ENCODE measurements at regions not wholly inside any gene's neighbourhood (a gene's known extent, or its start where the extent isn't known, plus 50 kb on each side); places are given as distances from the start of the nearest gene placed in this dataset.

DNA sequence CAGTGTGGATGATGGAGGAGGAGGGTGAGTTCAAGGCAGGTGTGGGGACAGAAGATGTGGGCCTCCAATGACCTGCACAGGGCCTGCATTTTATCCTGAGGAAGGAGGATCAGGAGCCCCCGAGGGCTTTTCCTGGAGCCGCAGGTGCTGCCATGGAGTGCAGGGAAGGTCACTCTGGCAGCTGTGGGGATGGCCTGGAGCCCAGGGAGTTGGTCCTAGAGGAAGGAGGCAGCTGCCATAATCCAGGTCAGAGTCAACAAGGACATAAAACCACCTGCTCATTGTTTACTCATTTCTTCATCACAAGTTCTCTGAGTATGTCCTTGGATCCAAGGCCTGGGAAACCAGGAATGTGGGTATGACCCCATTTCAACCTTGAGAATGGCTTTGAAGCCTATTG, 87.2 kb downstream of the SCGB2B2 start:
- TF ChIP-seq, protein P1, sequence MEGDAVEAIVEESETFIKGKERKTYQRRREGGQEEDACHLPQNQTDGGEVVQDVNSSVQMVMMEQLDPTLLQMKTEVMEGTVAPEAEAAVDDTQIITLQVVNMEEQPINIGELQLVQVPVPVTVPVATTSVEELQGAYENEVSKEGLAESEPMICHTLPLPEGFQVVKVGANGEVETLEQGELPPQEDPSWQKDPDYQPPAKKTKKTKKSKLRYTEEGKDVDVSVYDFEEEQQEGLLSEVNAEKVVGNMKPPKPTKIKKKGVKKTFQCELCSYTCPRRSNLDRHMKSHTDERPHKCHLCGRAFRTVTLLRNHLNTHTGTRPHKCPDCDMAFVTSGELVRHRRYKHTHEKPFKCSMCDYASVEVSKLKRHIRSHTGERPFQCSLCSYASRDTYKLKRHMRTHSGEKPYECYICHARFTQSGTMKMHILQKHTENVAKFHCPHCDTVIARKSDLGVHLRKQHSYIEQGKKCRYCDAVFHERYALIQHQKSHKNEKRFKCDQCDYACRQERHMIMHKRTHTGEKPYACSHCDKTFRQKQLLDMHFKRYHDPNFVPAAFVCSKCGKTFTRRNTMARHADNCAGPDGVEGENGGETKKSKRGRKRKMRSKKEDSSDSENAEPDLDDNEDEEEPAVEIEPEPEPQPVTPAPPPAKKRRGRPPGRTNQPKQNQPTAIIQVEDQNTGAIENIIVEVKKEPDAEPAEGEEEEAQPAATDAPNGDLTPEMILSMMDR (IDR thresholded peaks at IDR 0.05; ENCODE audit: poor library complexity): no peak
- TF ChIP-seq EZH2phosphoT487 (IDR thresholded peaks at IDR 0.05; ENCODE audit: low read depth, severe bottlenecking, unreplicated experiment): no peak
- no peak for TF ChIP-seq EZH2 (IDR thresholded peaks at IDR 0.05; ENCODE audit: borderline replicate concordance)
- no peaks in the 10 kb centered on the region for H3K27me3 ChIP-seq
- H3K27ac ChIP-seq: no peak overlapping the region
- H4K20me1 ChIP-seq (ENCODE audit: insufficient read depth, poor library complexity, severe bottlenecking): no peaks in the 10 kb centered on the region
- H3K79me2 ChIP-seq: no peaks in the 10 kb centered on the region
- H3K4me2 ChIP-seq: no peak overlapping the region
- no peak overlapping the region for H2AFZ ChIP-seq
- H3K9me2 ChIP-seq (replicated peaks; ENCODE audit: insufficient read depth): no peaks in the 10 kb centered on the region
- H3K36me3 ChIP-seq (replicated peaks; ENCODE audit: insufficient read depth, low read depth): no peaks in the 10 kb centered on the region
- WGBS (ENCODE audit: low lambda C conversion rate, missing lambda C conversion rate): 83% methylated on average over 2 of the region's 2 CpGs
- DNase-seq (ENCODE audit: low spot score): no peak
- H3K4me1 ChIP-seq (ENCODE audit: insufficient read depth): no peaks in the 10 kb centered on the region
- H3K4me3 ChIP-seq: no peak overlapping the region
- H3K9me3 ChIP-seq (ENCODE audit: low read depth): no peaks in the 10 kb centered on the region

DNA sequence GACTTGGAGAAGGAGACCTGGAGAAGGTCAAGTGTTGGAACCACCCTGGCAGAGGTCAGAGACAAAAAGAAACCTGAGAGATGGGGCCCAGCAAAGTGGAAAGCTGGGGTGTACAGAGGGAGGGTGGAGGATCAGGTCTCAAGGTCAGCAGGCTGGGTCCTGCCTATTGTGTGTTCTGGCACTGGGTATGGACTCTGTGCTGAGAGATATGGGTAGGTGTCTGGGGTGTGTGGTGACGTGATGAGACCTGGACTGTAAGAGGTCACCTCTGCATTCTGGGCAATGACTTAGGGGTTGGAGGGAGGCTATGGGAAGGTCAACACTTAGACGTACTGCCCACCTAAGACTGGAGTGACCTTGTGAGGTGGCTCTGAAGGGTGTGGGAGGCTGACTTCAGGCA, 88.1 kb downstream of the SCGB2B2 start:
- Histone ChIP-seq H3K36me3 (replicated peaks; ENCODE audit: insufficient read depth, low read depth) (no peaks in the 10 kb centered on the region), H2AFZ (no peak overlapping the region), H3K4me2 (no peak overlapping the region), H3K79me2 (no peaks in the 10 kb centered on the region), H3K27ac (no peak overlapping the region), H4K20me1 (ENCODE audit: insufficient read depth, poor library complexity, severe bottlenecking) (no peaks in the 10 kb centered on the region), H3K9me3 (ENCODE audit: low read depth) (no peaks in the 10 kb centered on the region), H3K27me3 (no peaks in the 10 kb centered on the region), H3K4me1 (ENCODE audit: insufficient read depth) (no peaks in the 10 kb centered on the region), H3K9me2 (replicated peaks; ENCODE audit: insufficient read depth) (no peaks in the 10 kb centered on the region), H3K4me3 (no peak overlapping the region)
- DNase-seq (ENCODE audit: low spot score): no peak
- 80% methylated on average over 2 of the region's 2 CpGs for WGBS (ENCODE audit: low lambda C conversion rate, missing lambda C conversion rate)
- no peak for TF ChIP-seq EZH2phosphoT487 (IDR thresholded peaks at IDR 0.05; ENCODE audit: low read depth, severe bottlenecking, unreplicated experiment)
- TF ChIP-seq EZH2 (IDR thresholded peaks at IDR 0.05; ENCODE audit: borderline replicate concordance): no peak
- TF ChIP-seq, protein P1 (IDR thresholded peaks at IDR 0.05; ENCODE audit: poor library complexity): no peak

DNA sequence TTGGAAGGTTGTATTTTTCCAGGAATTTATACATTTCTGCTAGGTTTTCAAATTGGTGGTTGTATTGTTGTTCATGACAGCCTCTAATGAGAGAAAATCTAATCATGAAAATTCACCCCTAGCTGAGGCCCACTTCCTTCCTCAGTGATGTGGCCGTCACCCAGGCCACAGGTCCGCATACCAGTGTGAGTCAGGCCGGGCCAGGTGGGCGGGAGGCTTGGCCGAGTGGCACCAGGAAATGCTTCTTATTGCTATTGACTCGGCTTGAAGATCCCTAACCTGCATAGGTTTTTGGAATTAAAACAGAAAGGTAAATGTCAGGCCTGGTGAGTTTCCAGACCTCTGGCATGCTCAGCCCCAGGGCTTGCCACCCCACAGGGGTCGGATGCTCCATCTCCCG, 88.7 kb downstream of the SCGB2B2 start:
- 86% methylated on average over 8 of the region's 8 CpGs for WGBS (ENCODE audit: low lambda C conversion rate, missing lambda C conversion rate)
- Histone ChIP-seq H3K9me3 (ENCODE audit: low read depth) (no peaks in the 10 kb centered on the region), H3K27me3 (no peaks in the 10 kb centered on the region), H3K79me2 (no peaks in the 10 kb centered on the region), H3K4me3 (no peak overlapping the region), H3K4me2 (no peak overlapping the region), H3K27ac (no peak overlapping the region), H3K36me3 (replicated peaks; ENCODE audit: insufficient read depth, low read depth) (no peaks in the 10 kb centered on the region), H4K20me1 (ENCODE audit: insufficient read depth, poor library complexity, severe bottlenecking) (no peaks in the 10 kb centered on the region), H2AFZ (no peak overlapping the region), H3K4me1 (ENCODE audit: insufficient read depth) (no peaks in the 10 kb centered on the region), H3K9me2 (replicated peaks; ENCODE audit: insufficient read depth) (no peaks in the 10 kb centered on the region)
- TF ChIP-seq EZH2 (IDR thresholded peaks at IDR 0.05; ENCODE audit: borderline replicate concordance) (no peak), EZH2phosphoT487 (IDR thresholded peaks at IDR 0.05; ENCODE audit: low read depth, severe bottlenecking, unreplicated experiment) (no peak)
- TF ChIP-seq, protein P1 (IDR thresholded peaks at IDR 0.05; ENCODE audit: poor library complexity): no peak
- DNase-seq (ENCODE audit: low spot score): no peak

DNA sequence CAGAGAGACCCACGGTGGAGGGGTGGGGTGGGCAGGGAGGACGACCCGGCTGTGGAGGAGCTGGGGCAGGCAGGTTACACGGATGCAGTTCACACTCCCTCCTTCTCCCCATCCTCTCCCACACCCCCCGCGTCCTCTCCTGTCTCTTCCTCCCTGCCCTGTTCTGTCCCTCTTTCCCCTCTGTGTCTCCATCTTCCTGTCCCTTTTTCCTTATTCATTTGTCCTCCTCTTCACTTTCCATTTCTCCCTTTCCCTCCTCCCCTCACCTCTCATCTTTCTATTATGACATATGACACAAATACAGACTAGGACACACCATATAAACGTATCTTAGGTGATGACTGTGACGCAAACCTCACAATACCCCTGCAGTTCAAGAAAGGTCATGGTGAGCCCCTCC, 96.6 kb downstream of the SCGB2B2 start:
- Histone ChIP-seq H3K79me2 (no peaks in the 10 kb centered on the region), H3K9me3 (ENCODE audit: low read depth) (no peaks in the 10 kb centered on the region), H3K9me2 (replicated peaks; ENCODE audit: insufficient read depth) (no peaks in the 10 kb centered on the region), H4K20me1 (ENCODE audit: insufficient read depth, poor library complexity, severe bottlenecking) (no peaks in the 10 kb centered on the region), H2AFZ (no peak overlapping the region), H3K4me2 (no peak overlapping the region), H3K27me3 (peaks cover 16% of the 10 kb centered on the region), H3K4me3 (no peak overlapping the region), H3K27ac (no peak overlapping the region), H3K4me1 (ENCODE audit: insufficient read depth) (no peaks in the 10 kb centered on the region), H3K36me3 (replicated peaks; ENCODE audit: insufficient read depth, low read depth) (no peaks in the 10 kb centered on the region)
- WGBS (ENCODE audit: low lambda C conversion rate, missing lambda C conversion rate): 87% methylated on average over 4 of the region's 8 CpGs
- no peak for TF ChIP-seq EZH2phosphoT487 (IDR thresholded peaks at IDR 0.05; ENCODE audit: low read depth, severe bottlenecking, unreplicated experiment)
- no peak for DNase-seq (ENCODE audit: low spot score)
